ENCODE measurements at regions not wholly inside any gene's neighbourhood (a gene's known extent, or its start where the extent isn't known, plus 50 kb on each side); places are given as distances from the start of the nearest gene placed in this dataset.
A peak's percentile ranks its signal among the peaks of the same experiment; 100 is the strongest.
"Not testable (repeated sequence)": the region's sequence is repeated elsewhere in the genome, so short reads cannot be mapped to it uniquely, and the experiment has no call there.

GRCh38 chr21:35382696-35383095 is 333.6 kb upstream of the RUNX1 start:
- DNase-seq: no peak

GRCh38 chr21:35381743-35382310 is 332.7 kb upstream of the RUNX1 start:
- DNase-seq: no peak

- DNase-seq: not testable (repeated sequence)
These were observed 331.2 kb upstream of the RUNX1 start for GRCh38 chr21:35380304-35380703.

- no peak for DNase-seq
These were observed 329.8 kb upstream of the RUNX1 start for GRCh38 chr21:35378881-35379280.

GRCh38 chr21:35377505-35378090 is 328.5 kb upstream of the RUNX1 start:
- peak in 1 of 2 experiments; percentile 30 for DNase-seq

GRCh38 chr21:35376406-35377135 is 327.5 kb upstream of the RUNX1 start:
- DNase-seq: no peak

GRCh38 chr21:35375115-35375514 is 326.0 kb upstream of the RUNX1 start:
- DNase-seq: no peak

- DNase-seq: no peak
These were observed 324.9 kb upstream of the RUNX1 start for GRCh38 chr21:35373998-35374397.

GRCh38 chr21:35372201-35372600 is 323.1 kb upstream of the RUNX1 start:
- no peak for DNase-seq

- no peak for DNase-seq
These were observed 321.6 kb upstream of the RUNX1 start for GRCh38 chr21:35370671-35371070.

- no peak for DNase-seq
These were observed 321.0 kb upstream of the RUNX1 start for GRCh38 chr21:35370071-35370470.

GRCh38 chr21:35368326-35368725 is 319.2 kb upstream of the RUNX1 start:
- no peak for DNase-seq

- DNase-seq: no peak
These were observed 318.5 kb upstream of the RUNX1 start for GRCh38 chr21:35367553-35367952.

- no peak for DNase-seq
These were observed 317.4 kb upstream of the RUNX1 start for GRCh38 chr21:35366394-35367080.

- no peak for DNase-seq
These were observed 314.4 kb upstream of the RUNX1 start for GRCh38 chr21:35363458-35363857.

GRCh38 chr21:35361988-35362387 is 312.9 kb upstream of the RUNX1 start:
- no peak for DNase-seq

GRCh38 chr21:35360870-35361570 is 311.9 kb upstream of the RUNX1 start:
- no peak for DNase-seq

- DNase-seq: no peak
These were observed 310.0 kb upstream of the RUNX1 start for GRCh38 chr21:35359076-35359475.

GRCh38 chr21:35358008-35358407 is 308.9 kb upstream of the RUNX1 start:
- no peak for DNase-seq

GRCh38 chr21:35357041-35357780 is 308.1 kb upstream of the RUNX1 start:
- no peak for DNase-seq

GRCh38 chr21:35354078-35354477 is 305.0 kb upstream of the RUNX1 start:
- DNase-seq: no peak

- no peak for DNase-seq
These were observed 303.7 kb upstream of the RUNX1 start for GRCh38 chr21:35352793-35353192.
